Kidney epithelial cell (primary cell): ENCODE measurements at regions not wholly inside any gene's neighbourhood (a gene's known extent, or its start where the extent isn't known, plus 50 kb on each side); places are given as distances from the start of the nearest gene placed in this dataset.

ENCODE experiments used
- DNase-seq: peaks from one replicate; pipeline ENCODE4 v3.0.0-alpha.2; 2010; ENCODE audit warnings: low read depth
- H3K27me3 ChIP-seq: 2 replicates; pipeline ENCODE4 v1.6.0; 2011; ENCODE audit warnings: low read length; ENCODE audit not compliant: control insufficient read depth, insufficient read depth
- H3K36me3 ChIP-seq: 2 replicates; pipeline ENCODE4 v1.5.1; 2011; ENCODE audit warnings: low read length; ENCODE audit not compliant: control insufficient read depth, insufficient read depth
- H3K4me3 ChIP-seq: 2 replicates; pipeline ENCODE4 v1.5.1; 2011; ENCODE audit warnings: low read depth, mild to moderate bottlenecking, control low read depth, low read length
- TF ChIP-seq, protein P1 (sequence below): IDR thresholded peaks from 2 replicates; pipeline ENCODE4 v1.5.1; 2011; ENCODE audit warnings: mild to moderate bottlenecking, moderate library complexity, low read length, control low read depth, inconsistent platforms; ENCODE audit not compliant: insufficient read depth, poor library complexity, severe bottlenecking

DNA sequence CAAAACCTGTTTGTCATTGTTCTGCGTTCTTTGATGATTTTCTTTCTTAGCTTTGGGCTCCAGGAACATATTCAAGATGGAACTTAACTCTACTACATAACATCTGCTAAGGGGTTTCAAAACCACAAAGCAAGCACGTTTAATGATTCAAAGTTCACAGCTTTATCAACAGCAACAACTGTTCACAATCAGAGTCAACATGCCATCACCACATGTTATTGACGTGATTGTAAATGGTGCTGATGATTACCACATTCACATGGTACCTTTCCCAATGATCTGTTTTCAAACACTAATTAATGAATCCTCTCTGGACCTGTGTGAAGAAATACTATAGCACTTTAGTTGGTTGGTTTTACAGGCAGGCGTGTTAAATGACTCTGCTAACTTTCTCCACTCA is 180.6 kb upstream of the CEP162 start:
- DNase-seq: no peak
- TF ChIP-seq, protein P1, sequence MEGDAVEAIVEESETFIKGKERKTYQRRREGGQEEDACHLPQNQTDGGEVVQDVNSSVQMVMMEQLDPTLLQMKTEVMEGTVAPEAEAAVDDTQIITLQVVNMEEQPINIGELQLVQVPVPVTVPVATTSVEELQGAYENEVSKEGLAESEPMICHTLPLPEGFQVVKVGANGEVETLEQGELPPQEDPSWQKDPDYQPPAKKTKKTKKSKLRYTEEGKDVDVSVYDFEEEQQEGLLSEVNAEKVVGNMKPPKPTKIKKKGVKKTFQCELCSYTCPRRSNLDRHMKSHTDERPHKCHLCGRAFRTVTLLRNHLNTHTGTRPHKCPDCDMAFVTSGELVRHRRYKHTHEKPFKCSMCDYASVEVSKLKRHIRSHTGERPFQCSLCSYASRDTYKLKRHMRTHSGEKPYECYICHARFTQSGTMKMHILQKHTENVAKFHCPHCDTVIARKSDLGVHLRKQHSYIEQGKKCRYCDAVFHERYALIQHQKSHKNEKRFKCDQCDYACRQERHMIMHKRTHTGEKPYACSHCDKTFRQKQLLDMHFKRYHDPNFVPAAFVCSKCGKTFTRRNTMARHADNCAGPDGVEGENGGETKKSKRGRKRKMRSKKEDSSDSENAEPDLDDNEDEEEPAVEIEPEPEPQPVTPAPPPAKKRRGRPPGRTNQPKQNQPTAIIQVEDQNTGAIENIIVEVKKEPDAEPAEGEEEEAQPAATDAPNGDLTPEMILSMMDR: no peak
- H3K27me3 ChIP-seq: no peaks in the 10 kb centered on the region
- H3K36me3 ChIP-seq: no peaks in the 10 kb centered on the region
- H3K4me3 ChIP-seq: no peak overlapping the region

DNA sequence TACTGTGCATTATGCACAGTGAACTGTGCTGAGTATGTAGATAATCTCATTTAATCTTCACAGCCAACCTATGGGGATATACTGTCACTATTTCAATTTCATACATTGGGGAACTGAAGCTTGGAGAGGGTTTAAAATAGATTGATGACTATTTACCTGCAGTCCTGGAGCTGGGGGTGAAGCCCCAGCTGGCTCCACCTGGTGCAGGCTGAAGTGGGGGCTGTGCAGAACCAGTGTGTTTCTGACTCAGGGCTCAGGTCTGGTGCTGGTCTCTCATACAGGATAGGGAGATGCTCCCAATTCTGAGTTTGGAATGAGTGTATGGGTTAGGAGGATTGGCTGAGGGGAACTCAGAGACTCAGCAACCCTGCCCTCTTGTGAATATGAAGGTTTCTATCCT is 176.1 kb upstream of the CEP162 start:
- Histone ChIP-seq H3K27me3 (no peaks in the 10 kb centered on the region), H3K4me3 (no peak overlapping the region), H3K36me3 (no peaks in the 10 kb centered on the region)
- DNase-seq: no peak
- TF ChIP-seq, protein P1: no peak

DNA sequence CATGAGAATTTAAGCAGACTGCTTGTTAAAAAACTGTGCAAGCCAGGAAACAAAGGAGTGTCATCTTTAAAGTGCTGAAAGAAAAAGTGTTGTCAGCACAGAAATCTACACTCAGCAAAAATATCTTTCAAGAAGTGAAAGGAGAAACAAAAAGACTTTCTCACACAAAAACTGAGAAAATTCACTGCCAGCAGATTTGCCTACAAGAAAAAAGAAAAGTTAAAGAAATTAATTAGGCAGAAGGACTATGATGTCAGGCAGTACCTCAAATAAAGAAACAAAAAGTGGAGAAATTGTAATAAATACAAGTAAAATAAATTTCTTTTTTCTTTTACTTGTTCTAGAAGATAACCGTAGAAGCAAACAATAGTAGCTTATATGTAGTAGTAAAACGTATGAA is 171.6 kb upstream of the CEP162 start:
- H3K27me3 ChIP-seq: no peaks in the 10 kb centered on the region
- no peak overlapping the region for H3K4me3 ChIP-seq
- no peaks in the 10 kb centered on the region for H3K36me3 ChIP-seq
- DNase-seq: no peak
- TF ChIP-seq, protein P1: no peak

DNA sequence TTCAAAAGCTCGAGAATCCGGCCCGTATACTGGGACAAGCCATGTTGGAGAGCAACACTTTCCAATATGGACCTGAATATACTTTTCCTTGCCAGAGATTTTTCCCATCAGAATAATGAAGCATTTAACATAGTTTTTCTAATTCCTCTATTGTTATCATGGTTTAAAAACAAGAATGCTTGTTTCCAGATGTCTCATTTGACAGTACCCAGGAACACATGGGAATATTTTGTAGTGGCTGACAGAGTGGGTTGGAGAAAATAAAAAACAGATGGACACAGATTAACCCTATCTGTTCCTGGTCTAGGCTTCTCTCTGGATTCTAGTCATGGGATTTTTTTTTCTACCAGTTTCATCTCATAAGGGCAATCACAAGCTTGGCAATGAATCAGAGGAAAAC is 164.8 kb upstream of the CEP162 start:
- Histone ChIP-seq H3K4me3 (no peak overlapping the region), H3K27me3 (no peaks in the 10 kb centered on the region), H3K36me3 (no peaks in the 10 kb centered on the region)
- DNase-seq: no peak
- TF ChIP-seq, protein P1: no peak

DNA sequence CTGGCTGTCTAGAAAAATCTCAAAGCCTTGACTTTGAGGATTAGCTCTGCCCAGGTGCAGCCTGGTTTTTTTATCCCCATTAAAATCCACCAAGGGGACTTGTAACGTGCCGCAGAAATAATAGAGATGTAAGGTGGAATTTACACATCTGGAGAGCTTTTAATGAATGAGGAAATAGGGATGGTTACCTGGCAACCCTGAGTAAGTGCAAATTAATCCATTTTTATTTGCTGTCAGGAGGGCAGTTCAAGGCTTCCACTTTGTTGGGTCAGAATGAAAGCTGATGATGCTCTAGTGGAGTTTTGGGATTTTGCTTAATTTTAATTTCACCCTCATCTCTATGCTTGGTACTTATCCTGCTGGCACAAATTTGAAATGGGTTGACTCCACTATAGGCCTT is 163.4 kb upstream of the CEP162 start:
- H3K36me3 ChIP-seq: no peaks in the 10 kb centered on the region
- H3K4me3 ChIP-seq: no peak overlapping the region
- no peaks in the 10 kb centered on the region for H3K27me3 ChIP-seq
- no peak for DNase-seq
- TF ChIP-seq, protein P1: no peak

DNA sequence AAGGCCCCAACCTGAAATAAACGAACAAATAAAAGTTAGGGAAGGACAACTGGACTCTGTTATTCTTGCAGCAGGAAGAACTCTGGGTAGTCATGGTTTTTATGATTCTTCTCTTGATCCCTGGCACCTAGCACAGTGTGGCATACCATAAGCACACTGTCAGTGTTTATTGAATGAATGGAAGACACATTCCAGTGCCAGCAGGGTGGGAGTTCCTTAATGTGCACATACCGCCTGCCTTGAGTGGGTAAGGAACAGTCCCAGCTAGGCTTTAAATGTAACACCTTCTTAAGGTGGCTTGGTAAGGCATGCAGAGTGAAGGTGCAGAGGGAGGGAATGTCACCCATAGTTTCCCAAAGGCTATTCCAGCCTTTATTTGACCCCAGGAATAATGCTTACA is 162.9 kb upstream of the CEP162 start:
- Histone ChIP-seq H3K4me3 (no peak overlapping the region), H3K27me3 (no peaks in the 10 kb centered on the region), H3K36me3 (no peaks in the 10 kb centered on the region)
- no peak for DNase-seq
- TF ChIP-seq, protein P1: no peak
